GM18498 (cell line): ENCODE measurements at regions not wholly inside any gene's neighbourhood (a gene's known extent, or its start where the extent isn't known, plus 50 kb on each side); places are given as distances from the start of the nearest gene placed in this dataset.

Source experiments
- ATAC-seq: cut with Tn5 transposase; IDR thresholded peaks from one replicate; pipeline ENCODE4 v1.9.1; 2021; ENCODE audit warnings: mild to moderate bottlenecking, moderate library complexity; ENCODE audit not compliant: unreplicated experiment

- ATAC-seq, result no peak
These were observed 209.4 kb downstream of the FOXA2 start for GRCh38 chr20:22374678-22375590.

GRCh38 chr20:22374066-22374465 is 210.3 kb downstream of the FOXA2 start:
- no peak for ATAC-seq

- ATAC-seq, result no peak
These were observed 211.0 kb downstream of the FOXA2 start for GRCh38 chr20:22373164-22373895.

GRCh38 chr20:22371843-22372242 is 212.5 kb downstream of the FOXA2 start:
- ATAC-seq, result peak; percentile 93

GRCh38 chr20:22370137-22370536 is 214.2 kb downstream of the FOXA2 start:
- no peak for ATAC-seq

GRCh38 chr20:22369100-22369499 is 215.3 kb downstream of the FOXA2 start:
- no peak for ATAC-seq

GRCh38 chr20:22368235-22368634 is 216.1 kb downstream of the FOXA2 start:
- ATAC-seq, result no peak

- ATAC-seq, result no peak
These were observed 217.7 kb downstream of the FOXA2 start for GRCh38 chr20:22366631-22367030.

- no peak for ATAC-seq
These were observed 229.7 kb downstream of the FOXA2 start for GRCh38 chr20:22354647-22355046.

GRCh38 chr20:22353586-22353985 is 230.8 kb downstream of the FOXA2 start:
- ATAC-seq, result no peak

- ATAC-seq, result no peak
These were observed 232.4 kb downstream of the FOXA2 start for GRCh38 chr20:22352019-22352418.

- no peak for ATAC-seq
These were observed 233.7 kb downstream of the FOXA2 start for GRCh38 chr20:22350624-22351023.

GRCh38 chr20:22348010-22348409 is 236.4 kb downstream of the FOXA2 start:
- no peak for ATAC-seq

GRCh38 chr20:22346716-22347115 is 237.7 kb downstream of the FOXA2 start:
- peak; percentile 68 for ATAC-seq

GRCh38 chr20:22343612-22344011 is 240.8 kb downstream of the FOXA2 start:
- ATAC-seq, result no peak

GRCh38 chr20:22342410-22342809 is 242.0 kb downstream of the FOXA2 start:
- ATAC-seq, result no peak

GRCh38 chr20:22341508-22341907 is 242.9 kb downstream of the FOXA2 start:
- no peak for ATAC-seq

- no peak for ATAC-seq
These were observed 244.4 kb downstream of the FOXA2 start for GRCh38 chr20:22339946-22340345.

GRCh38 chr20:22339091-22339881 is 245.1 kb downstream of the FOXA2 start:
- ATAC-seq, result no peak

GRCh38 chr20:22338140-22338708 is 246.1 kb downstream of the FOXA2 start:
- no peak for ATAC-seq

- no peak for ATAC-seq
These were observed 249.2 kb downstream of the FOXA2 start for GRCh38 chr20:22335210-22335609.
